ENCODE measurements at regions not wholly inside any gene's neighbourhood (a gene's known extent, or its start where the extent isn't known, plus 50 kb on each side); places are given as distances from the start of the nearest gene placed in this dataset.

DNA sequence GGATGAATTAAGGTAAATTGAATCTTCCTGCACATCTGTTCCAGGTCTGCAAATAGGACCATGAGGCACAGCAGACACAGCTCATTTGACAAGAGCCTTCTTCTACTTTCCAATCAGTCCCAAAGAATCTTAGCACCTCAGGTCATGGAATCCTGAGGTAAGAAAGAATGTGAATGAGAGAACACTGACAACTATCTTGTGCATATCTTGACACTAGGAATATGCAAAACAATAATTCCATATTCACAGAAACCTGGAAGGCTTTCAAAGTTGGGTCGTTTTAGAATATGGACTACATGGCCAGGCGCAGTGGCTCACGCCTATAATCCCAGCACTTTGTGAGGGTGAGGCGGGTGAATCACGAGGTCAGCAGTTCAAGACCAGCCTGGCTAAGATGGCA lies 1009.4 kb upstream of the GOT2 start (continued):
- TF ChIP-seq, protein P1, sequence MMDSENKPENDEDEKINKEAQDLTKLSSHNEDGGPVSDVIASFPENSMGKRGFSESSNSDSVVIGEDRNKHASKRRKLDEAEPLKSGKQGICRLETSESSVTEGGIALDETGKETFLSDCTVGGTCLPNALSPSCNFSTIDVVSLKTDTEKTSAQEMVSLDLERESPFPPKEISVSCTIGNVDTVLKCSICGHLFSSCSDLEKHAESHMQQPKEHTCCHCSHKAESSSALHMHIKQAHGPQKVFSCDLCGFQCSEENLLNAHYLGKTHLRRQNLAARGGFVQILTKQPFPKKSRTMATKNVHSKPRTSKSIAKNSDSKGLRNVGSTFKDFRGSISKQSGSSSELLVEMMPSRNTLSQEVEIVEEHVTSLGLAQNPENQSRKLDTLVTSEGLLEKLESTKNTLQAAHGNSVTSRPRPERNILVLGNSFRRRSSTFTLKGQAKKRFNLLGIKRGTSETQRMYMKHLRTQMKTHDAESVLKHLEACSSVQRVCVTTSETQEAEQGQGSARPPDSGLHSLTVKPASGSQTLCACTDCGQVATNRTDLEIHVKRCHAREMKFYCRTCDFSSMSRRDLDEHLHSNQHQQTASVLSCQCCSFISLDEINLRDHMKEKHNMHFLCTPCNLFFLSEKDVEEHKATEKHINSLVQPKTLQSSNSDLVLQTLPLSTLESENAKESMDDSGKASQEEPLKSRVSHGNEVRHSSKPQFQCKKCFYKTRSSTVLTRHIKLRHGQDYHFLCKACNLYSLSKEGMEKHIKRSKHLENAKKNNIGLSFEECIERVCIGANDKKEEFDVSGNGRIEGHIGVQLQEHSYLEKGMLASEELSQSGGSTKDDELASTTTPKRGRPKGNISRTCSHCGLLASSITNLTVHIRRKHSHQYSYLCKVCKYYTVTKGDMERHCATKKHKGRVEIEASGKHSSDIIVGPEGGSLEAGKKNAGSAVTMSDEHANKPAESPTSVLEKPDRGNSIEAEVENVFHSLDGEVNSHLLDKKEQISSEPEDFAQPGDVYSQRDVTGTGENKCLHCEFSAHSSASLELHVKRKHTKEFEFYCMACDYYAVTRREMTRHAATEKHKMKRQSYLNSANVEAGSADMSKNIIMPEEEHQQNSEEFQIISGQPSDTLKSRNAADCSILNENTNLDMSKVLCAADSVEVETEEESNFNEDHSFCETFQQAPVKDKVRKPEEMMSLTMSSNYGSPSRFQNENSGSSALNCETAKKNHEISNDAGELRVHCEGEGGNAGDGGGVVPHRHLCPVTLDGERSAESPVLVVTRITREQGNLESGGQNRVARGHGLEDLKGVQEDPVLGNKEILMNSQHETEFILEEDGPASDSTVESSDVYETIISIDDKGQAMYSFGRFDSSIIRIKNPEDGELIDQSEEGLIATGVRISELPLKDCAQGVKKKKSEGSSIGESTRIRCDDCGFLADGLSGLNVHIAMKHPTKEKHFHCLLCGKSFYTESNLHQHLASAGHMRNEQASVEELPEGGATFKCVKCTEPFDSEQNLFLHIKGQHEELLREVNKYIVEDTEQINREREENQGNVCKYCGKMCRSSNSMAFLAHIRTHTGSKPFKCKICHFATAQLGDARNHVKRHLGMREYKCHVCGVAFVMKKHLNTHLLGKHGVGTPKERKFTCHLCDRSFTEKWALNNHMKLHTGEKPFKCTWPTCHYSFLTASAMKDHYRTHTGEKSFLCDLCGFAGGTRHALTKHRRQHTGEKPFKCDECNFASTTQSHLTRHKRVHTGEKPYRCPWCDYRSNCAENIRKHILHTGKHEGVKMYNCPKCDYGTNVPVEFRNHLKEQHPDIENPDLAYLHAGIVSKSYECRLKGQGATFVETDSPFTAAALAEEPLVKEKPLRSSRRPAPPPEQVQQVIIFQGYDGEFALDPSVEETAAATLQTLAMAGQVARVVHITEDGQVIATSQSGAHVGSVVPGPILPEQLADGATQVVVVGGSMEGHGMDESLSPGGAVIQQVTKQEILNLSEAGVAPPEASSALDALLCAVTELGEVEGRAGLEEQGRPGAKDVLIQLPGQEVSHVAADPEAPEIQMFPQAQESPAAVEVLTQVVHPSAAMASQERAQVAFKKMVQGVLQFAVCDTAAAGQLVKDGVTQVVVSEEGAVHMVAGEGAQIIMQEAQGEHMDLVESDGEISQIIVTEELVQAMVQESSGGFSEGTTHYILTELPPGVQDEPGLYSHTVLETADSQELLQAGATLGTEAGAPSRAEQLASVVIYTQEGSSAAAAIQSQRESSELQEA (IDR thresholded peaks at IDR 0.05; ENCODE audit: low read depth), result no peak
- no peak for TF ChIP-seq ZBED1 (IDR thresholded peaks at IDR 0.05)
- TF ChIP-seq E2F4 (CRISPR knock-in tag; IDR thresholded peaks at IDR 0.05; ENCODE audit: low read depth), result no peak
- TF ChIP-seq AFF4 (CRISPR knock-in tag; IDR thresholded peaks at IDR 0.05), result no peak
- TF ChIP-seq, protein P2, sequence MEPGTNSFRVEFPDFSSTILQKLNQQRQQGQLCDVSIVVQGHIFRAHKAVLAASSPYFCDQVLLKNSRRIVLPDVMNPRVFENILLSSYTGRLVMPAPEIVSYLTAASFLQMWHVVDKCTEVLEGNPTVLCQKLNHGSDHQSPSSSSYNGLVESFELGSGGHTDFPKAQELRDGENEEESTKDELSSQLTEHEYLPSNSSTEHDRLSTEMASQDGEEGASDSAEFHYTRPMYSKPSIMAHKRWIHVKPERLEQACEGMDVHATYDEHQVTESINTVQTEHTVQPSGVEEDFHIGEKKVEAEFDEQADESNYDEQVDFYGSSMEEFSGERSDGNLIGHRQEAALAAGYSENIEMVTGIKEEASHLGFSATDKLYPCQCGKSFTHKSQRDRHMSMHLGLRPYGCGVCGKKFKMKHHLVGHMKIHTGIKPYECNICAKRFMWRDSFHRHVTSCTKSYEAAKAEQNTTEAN (CRISPR knock-in tag; IDR thresholded peaks at IDR 0.05), result no peak
